Stimulated activated CD8-positive, alpha-beta memory T cell treated with anti-CD3 and anti-CD28 coated beads, Interleukin-12 subunit alpha, Interleukin-12 subunit beta, amount 100 ng/mL, for 24 hours (primary cell): ENCODE measurements at regions not wholly inside any gene's neighbourhood (a gene's known extent, or its start where the extent isn't known, plus 50 kb on each side); places are given as distances from the start of the nearest gene placed in this dataset.
"Not testable (repeated sequence)": the region's sequence is repeated elsewhere in the genome, so short reads cannot be mapped to it uniquely, and the experiment has no call there.

ENCODE experiments used
- DNase-seq: peaks from one replicate; pipeline ENCODE4 v3.0.0-alpha.2; 2020; ENCODE audit errors: extremely low read depth

- DNase-seq: no peak
Observed at GRCh38 chr15:66964111-66964738, 101.2 kb upstream of the SMAD3 start.

- no peak for DNase-seq
Observed at GRCh38 chr15:66964791-66965190, 100.6 kb upstream of the SMAD3 start.

GRCh38 chr15:66965201-66965900 is 100.1 kb upstream of the SMAD3 start:
- no peak for DNase-seq

GRCh38 chr15:66966256-66966655 is 99.1 kb upstream of the SMAD3 start:
- DNase-seq: no peak

- no peak for DNase-seq
Observed at GRCh38 chr15:66968806-66969596, 96.4 kb upstream of the SMAD3 start.

- not testable (repeated sequence) for DNase-seq
Observed at GRCh38 chr15:66974131-66974530, 91.3 kb upstream of the SMAD3 start.

GRCh38 chr15:66976106-66976640 is 89.2 kb upstream of the SMAD3 start:
- DNase-seq: not testable (repeated sequence)

- not testable (repeated sequence) for DNase-seq
Observed at GRCh38 chr15:66980326-66980725, 85.1 kb upstream of the SMAD3 start.

GRCh38 chr15:66981771-66982170 is 83.6 kb upstream of the SMAD3 start:
- DNase-seq: no peak

- DNase-seq: no peak
Observed at GRCh38 chr15:66982250-66982649, 83.2 kb upstream of the SMAD3 start.

GRCh38 chr15:66982816-66983215 is 82.6 kb upstream of the SMAD3 start:
- no peak for DNase-seq

- no peak for DNase-seq
Observed at GRCh38 chr15:66985653-66986052, 79.7 kb upstream of the SMAD3 start.

- DNase-seq: no peak
Observed at GRCh38 chr15:66986951-66987350, 78.5 kb upstream of the SMAD3 start.

- DNase-seq: no peak
Observed at GRCh38 chr15:66993090-66993489, 72.3 kb upstream of the SMAD3 start.

- DNase-seq: no peak
Observed at GRCh38 chr15:66993874-66994696, 71.3 kb upstream of the SMAD3 start.

GRCh38 chr15:66994927-66995656 is 70.3 kb upstream of the SMAD3 start:
- no peak for DNase-seq

GRCh38 chr15:66996094-66996493 is 69.3 kb upstream of the SMAD3 start:
- DNase-seq: no peak

- DNase-seq: no peak
Observed at GRCh38 chr15:66997212-66997611, 68.2 kb upstream of the SMAD3 start.

- DNase-seq: not testable (repeated sequence)
Observed at GRCh38 chr15:66998234-66998633, 67.2 kb upstream of the SMAD3 start.

GRCh38 chr15:66999046-66999968 is 66.1 kb upstream of the SMAD3 start:
- no peak for DNase-seq
